Activated T-helper 9 cell treated with anti-CD3 and anti-CD28 coated beads, Interleukin-2, amount 50 U/mL, for 16 hours (primary cell): ENCODE measurements at regions not wholly inside any gene's neighbourhood (a gene's known extent, or its start where the extent isn't known, plus 50 kb on each side); places are given as distances from the start of the nearest gene placed in this dataset.

Experiments used
- DNase-seq: peaks from one replicate; pipeline ENCODE4 v3.0.0-alpha.2; 2020; ENCODE audit warnings: low read depth

DNA sequence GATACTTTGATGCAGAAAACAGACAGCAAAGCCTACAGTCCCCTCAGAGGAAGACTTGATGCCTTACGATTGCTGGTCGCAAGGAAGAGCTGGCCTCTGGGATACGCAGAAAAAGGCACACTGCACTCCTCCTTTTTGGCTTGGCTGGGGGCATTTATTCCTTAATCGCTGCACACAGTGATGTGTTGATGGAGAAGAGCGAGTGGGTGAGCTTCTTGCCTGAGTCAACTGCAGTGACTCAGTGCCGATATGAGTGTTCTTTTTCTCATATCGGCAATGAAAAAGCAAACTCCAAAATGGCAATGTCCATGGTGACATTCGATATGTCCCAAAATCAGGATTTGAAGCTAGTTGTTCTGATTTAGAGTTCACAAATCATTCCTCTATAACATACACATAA is 794.8 kb downstream of the HACE1 start:
- no peak for DNase-seq

DNA sequence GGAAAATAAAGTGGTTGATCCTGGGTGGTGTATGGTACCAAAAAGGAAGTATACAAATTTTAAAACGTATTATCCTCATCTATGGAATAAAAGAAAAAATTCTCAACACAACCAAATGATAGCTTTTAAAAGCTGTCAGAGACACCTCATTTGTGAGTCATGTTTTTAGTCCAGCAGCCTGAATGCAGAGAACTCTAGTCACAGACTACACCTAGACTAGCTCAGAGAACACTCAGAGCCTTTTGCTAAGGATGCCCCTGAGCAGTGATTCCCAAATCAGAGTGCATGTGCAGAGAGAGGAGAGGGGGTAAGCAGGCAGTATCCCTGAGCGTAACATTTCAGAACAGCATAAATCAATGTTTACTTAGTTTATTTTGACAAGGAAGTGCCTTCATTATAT is 809.3 kb downstream of the HACE1 start:
- DNase-seq, result no peak

DNA sequence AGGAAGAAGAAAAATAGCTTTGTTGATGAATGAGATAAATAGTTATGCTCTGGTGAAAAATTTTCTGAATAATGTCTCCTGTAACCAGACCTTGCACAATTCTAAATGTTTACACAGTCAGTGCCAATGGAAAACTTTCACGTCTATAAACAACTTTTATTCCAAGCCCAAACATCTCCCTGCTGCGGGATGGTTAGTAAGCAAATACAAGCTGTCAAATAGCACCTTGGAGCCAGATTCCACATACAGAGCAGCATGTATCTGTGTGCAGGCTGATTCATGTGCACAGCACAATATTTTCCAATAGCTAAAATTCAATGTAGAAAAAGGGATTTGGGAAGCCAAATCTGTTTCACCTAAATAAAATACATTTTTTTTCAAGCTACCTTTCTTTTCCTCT is 813.3 kb downstream of the HACE1 start:
- no peak for DNase-seq

DNA sequence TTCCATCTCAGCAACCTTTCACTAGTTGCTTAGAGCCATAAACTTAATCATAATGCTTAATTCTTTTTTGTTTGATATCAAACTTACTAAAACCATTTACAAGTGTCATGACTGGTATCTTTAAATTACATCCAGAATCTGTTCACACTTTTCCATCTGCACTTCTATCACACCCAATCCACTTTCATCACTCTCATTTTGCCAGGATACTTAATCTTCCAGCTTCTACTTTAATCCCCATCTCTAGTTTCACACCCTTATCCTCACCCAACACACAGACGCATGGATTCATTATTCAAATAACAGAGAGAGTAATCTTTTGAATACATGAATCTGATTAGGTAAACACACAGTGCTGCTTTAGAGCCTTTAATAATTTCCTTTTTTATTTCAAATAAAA is 828.4 kb downstream of the HACE1 start:
- no peak for DNase-seq

DNA sequence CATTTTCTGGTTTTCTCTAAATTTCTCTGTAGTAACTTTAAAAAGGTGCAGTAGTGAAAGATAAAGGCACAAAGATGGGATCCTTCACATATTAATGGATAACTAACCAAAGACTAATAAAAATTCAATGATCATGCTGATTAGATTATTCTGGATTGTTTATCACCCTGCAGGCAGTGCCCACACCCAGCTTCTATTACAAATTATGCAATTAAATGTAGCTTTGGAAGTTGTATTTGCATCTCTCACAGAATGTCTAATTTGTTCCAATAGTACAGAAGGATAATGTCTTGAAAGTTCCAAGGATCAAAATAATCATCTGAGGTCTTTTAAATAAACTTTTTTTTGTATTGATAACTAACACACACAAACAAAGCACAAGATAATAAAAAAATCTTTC is 837.6 kb downstream of the HACE1 start:
- DNase-seq, result no peak

DNA sequence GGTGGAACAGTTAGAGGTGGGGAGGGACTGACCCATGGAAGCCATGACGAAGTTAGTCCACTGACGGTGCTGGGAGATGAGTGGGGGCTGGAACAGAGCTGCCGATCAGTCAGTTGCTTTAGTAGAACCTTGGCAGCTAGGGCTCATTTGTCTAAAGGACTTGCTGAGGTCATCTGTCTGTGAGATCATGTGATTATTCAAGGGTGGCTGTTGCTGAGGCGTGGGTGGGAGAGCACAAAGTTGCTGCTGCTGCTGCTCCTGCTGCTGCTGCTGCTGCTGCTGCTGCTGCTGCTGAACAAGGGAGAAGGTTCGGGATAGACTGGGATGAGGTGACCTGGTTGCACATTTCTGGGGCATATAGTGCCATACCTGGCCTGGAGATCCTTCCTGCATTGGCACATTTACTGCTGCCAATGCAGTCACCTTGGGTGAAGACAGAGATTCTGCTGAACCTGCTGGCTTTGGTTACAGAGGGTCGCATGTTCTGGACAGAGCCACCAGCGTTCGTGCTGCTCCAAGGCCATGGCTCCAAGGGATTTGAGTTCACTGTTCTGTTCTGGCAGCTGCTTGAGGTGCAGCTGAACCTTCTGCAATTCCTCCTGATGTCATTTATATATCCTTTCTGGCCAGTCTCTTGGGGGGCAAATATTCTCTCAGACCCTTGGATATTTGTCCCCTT is 840.5 kb downstream of the HACE1 start:
- DNase-seq, result no peak

DNA sequence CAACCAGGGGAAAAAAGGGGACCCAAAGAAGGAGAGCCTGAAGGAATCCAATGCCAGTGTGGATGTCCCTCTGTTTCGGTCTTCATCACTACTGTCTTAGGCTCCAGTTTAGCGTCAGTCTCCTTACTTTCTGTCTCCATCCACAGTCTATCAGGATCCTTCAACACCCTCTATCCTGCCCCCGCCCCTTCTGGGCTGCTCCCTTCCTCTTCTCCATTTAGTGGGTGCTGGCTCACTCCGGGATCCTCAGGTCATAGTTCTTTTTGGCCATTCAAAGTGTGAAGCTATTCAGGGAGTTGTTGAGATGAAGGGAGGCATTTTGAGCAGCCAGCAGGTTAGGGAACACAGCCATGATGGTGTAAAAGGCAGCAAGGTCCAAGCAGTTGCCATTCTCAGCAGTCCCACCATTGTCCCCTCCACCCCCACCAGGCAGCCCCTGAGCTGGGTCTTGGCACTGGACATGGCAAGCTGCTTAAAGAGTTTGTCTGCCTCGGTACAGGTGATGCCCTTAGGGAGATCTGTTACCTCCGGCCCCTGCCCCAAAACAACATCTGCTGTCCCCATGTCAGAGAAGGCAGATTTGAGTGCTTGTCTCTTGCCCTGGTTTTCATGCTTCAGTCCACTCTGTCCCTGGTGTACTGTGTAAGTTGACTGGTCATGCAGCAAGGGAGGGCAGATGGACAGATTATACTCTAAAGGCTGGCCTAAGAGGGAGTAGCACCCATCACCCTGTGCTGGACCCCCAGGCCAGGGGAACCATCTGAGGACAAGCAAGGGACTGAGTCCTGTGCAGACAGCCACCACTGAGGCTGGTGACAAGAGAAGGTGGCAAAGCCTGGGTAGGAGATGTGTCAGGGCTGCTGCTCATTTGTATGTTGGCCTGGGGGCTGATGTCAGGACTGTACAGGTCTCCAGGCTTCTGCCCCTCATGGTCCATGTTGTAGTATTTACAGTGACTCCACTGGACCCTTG is 842.0 kb downstream of the HACE1 start:
- DNase-seq, result no peak

DNA sequence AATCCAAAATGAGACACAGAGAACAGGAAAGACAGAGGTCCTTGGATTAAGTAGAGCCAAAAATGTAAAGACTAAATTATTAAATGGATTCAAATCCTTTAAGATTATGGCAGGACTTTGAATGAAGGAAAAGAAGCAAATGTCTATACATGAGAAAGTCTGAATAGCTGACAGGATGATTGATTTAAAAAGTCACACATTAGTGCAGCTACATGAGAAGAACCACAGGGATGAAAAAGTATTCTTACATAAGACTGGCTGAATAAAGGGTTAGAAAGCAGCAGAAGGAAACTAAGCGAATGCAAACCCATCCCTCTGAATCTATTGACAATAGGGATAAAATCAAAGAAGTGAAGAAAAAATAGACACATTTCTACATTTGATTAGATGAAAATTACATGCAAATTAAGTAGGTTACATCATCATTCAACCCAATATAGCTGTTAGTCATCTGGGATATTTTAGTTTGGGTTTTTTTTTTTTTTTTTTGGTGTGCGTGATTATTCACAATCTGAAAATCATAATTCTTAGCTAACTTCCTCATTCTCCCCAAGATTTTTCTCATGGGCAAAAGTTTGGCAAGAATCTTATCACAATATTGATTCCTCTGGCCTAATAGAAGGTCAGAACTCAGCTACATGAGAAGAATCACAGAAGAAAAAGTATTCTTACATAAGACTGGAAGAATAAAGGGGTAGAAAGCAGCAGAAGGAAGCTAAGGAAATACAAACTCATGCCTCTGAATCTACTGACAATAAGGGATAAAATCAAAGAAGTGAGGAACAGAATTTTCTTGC is 845.4 kb downstream of the HACE1 start:
- DNase-seq, result no peak

DNA sequence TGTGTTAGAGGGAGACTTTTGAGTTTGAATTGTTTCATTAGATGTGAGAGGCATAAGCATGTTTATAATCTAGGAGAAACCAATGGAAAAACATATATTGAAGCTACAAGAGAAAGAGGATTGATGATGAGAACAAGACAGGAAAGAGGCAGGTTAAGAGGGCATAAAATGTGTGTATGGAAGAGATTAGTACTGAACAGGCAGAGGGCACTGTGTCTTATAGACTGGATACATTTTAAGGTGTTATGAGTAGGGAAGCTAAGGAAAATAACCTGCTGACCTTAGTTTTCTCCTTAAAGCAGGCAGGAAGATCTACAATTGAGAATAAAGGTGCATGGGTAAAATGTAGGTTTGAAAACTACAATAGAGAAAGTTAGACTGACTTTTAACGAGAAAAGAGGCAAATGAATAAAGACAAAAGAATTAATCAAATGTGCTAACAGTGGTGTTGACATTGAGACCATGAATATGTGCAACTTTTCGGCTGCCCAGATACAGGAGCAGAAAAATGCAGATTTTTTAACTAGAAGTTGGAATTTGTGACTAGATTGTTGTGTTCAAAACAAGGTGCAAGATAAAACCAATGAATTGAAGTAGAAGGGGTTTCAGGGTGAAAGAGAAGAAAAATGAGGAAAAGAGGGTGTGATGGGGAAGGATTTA is 846.3 kb downstream of the HACE1 start:
- DNase-seq, result no peak

DNA sequence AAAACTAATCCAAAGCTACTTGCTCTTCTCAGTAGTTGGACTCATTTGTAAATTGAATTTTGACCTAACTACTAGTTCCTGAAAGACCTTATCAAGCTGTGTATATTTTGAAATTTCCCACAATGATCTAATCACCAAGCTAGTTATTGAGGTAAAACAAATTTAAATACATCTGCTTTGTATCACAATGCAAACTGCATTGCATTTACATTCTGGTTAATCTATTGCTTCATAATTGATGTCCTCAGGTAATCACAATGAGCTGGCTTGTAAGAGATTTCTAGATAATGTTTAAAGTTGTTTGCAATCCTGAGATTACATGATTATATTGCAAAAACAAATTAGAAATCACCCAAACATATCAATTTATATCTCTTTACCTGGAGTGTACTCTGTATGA is 848.8 kb downstream of the HACE1 start:
- DNase-seq, result no peak

DNA sequence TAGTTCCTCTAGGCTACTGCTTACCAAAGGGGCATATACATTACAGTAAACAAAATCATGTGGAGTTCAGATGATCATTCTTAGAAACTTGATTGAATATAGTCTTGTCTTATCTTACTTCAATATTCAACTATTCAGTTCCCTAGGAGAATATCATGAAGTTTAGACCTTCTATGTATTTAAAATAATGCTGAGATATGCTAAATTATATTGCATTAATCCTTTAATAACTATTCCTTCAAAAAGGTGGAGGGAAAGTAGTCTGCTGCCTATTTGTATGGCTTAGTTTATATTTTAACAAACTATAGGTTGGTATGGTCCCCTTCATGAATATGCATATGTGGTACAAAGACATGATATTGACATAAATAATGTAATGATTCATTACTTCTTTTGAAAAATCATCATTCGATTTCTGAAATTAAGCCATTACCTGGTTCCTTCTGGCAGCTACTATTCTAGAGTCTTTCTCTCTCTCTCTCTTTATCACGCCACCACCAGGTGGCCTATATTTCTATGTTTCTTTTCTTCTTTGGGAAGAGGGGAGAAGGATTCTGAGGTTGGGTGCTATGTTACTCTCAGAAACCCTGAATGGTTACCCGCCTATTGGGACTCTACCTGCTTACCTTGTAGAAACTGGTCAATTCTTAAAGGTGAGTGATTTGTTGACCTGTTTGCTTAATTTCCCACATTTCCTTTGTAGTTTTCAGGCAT is 855.8 kb downstream of the HACE1 start:
- DNase-seq, result no peak

DNA sequence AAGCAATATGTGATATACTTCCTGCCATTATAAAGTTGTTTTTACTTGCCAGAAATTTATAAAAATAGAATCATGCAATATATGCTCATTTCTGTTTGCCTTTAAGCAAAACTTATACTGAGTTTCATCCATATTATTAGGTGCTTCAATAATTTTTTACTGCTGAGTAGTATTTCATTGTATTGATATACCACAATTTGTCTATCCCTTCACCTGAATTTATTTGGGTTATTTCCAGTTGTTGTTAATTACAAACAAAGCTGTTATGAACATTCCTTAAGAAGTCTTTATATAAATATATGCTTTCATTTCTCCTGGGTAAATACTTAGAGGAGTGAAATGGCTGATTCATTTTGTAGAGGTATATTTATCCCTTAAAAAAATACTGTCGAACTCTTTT is 864.1 kb downstream of the HACE1 start:
- DNase-seq, result no peak

DNA sequence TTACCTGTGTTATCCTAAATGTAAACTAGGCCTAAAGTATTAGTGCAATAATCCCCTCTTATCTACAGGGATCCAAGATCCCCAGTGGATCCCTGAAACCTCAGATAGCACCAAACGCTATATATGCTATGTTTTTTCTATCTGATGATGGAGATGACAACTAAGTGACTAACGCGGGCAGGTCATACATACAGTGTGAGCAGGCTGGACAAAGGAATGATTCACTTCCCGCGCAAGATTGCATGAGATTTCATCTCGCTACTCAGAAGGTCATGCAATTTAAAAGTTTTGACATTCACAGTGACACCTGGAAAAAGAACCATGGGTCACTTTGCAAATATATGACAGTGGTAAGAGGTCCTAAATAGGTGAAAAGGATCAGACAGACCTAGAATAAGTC is 875.9 kb downstream of the HACE1 start:
- DNase-seq, result no peak

DNA sequence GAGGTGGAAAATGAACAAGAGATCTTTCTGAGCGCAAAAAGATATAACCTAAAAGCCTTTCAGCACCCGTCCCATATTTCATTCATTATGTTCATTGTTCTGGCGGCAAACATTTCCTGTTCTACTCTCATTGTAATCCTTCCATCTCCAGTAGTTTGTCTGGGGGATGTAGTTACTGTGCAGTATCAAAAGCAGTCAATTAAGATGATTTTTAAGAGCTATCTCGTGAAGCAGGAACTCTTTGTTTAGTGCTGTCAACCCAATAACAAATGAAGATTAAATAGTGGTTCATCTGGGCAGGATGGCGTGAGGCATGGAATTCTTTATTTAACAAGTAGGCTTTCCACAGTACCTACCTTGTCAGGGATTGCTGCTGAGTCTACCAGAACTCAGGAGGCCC is 876.7 kb downstream of the HACE1 start:
- DNase-seq, result no peak

DNA sequence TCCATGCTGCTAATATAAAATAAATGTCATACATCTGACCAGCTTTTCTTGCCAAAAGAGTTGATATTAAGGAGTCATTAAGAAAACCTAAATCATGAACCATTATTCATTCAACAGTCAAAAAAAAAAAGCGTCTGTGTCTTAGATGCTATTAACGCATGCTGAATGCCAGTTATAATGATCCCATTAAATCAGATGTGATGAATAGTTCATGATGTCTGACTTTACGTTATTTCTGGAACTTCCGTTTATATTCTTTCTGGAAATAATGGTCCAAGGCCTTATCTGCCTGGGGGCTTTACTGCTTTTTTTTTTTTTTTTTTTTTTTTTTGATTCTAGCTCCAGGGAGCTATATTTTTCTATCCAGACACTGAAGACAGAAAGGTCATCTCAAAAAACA is 877.1 kb downstream of the HACE1 start:
- no peak for DNase-seq

DNA sequence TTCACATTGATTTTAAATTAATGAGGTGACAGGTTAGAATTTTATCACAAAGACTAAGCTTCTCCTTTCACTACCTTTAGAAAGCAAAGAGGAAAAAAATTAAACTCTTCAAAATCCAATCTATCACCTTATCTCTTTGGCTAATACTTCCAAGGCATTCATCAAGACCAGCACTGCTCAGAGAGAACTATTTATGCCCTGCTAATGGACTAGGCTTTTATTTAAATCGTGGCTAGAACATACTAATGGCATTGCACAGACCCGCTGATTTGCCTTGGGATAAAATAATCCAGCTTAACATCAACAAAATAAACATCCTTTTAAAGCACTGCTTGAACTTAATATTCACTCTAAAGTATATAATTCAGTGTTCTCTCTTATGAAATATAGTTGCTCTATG is 880.4 kb downstream of the HACE1 start:
- DNase-seq, result no peak

DNA sequence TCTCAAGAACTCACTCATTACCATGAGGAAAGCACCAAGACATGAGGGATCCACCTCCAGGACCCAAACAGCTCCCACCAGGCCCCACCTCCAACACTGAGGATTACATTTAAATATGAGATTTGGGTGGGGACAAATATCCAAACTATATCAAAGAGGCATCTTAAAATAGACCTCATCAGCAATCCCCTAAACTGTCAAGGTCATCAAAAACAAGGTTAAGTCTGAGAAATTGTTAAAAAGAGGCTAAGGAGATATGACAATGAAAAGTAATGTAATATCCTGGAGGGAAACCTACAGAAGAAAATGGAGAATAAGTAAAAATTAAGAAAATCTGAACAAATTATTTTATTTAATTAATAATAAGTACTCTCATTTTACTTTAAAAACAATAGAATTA is 922.3 kb downstream of the HACE1 start:
- DNase-seq, result no peak

DNA sequence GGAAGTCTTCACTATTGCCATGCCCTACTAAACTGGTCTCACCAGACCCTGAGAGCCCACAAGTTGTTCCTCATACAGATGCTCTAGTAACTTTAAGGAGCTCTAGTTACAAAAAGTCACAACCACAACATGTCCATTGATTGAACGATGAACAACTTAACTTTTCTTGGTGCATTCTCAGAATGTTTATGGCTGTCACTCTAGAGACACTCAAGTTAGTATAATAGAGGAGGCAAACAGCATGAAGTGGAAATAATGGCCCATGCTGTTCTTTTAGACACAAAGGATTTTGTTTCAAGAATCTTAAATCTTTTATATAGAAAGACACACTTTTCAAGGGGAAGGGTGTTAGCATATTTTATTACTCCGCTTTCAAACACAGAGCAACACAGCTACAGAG is 934.4 kb downstream of the HACE1 start:
- DNase-seq, result no peak

DNA sequence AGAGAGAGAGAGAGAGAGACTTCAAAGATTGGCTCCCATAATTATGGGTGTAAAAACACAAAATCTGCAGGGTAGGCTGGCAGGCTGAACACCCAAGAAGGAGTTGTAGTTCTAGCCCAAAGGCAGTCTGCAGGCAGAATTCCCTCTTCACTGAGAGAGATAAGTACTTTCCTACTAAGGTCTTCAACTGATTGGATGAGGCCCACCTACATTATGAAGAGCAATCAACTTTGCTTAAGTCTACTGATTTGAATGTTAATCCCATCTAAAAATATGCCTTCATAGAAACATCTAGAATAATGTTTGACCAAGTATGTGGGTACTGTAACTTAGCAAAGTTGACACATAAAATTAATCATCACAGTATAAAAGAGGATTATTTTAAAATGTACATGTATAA is 949.7 kb downstream of the HACE1 start:
- DNase-seq, result no peak

DNA sequence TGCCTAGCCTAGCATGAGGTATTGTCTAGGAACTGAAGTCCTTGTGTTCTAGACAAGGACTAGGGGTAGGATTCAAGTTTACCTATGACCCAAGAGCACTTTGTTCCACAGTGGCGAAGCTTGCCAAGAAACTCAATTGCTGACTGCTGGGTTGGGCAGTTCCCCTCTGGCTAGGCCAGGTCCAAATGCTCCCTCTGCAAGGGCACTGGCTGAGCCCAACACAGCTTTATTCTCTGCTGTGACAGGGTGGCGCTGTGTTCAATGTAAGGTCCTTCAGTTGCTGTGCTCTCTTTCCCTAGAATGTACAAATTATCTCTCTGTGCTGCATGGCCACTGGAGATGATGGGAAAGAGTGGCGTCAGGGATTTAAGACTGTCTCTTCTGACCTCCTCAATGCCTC is 950.8 kb downstream of the HACE1 start:
- DNase-seq, result no peak

DNA sequence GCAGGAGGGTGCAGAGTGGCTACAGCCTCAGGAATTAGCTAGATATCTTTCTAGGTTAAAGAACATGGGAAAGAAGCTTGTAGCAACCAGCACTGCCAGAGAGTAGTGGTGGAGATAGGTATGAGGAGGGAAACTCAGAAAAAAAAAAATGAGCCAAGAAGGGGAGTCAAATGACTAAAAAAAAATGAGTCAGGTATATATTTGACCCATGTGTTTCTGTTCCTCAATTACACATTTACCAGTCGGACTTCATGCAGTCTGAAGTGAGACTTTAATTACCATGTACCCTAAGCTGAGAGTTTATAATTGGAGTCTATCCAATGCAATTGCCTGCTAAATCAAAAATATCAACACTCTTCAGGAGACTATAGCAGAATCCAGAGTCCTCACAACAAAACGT is 964.6 kb downstream of the HACE1 start:
- no peak for DNase-seq

DNA sequence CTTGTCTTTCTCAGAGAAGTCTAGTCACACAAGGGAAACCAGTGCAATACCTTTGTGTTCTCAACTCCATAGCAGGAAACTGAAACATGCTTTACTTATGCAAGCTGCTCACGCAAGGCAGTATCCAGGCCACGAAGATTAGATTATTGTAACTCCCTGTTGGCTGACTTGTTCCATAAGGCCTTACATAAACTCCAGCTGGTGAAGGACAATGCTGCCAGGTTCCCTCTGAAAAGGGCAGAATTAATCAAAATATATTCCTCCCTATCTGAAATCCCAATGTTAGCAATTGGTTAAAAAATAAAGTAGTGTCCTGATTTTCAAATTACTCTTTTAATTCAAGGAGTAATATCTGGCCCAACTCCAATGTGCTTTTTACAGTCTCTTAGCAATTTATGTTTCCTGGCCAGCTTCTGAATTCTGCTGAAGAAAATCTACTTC is 966.6 kb downstream of the HACE1 start:
- no peak for DNase-seq
